ENCODE measurements at regions not wholly inside any gene's neighbourhood (a gene's known extent, or its start where the extent isn't known, plus 50 kb on each side); places are given as distances from the start of the nearest gene placed in this dataset.

DNA sequence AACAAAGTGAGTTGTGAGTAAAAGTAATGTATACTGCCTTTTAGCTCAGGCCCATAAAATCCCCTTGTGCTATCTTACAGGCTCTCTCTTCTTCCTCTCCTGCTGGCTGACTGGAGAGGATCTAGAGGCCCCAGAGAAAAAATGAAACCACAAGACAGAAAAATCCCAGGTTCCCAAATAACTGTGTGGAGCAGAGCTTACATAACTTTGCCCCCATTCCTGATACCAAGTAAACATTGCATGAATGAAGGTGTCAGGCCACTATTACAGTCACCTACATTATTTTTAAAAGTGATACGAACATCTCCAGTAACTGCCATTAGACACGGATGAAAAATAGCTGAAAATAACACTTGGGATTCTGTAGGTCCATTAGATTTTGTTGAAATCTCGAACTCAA is 386.0 kb upstream of the NR5A2 start:
- TF ChIP-seq, protein P1, sequence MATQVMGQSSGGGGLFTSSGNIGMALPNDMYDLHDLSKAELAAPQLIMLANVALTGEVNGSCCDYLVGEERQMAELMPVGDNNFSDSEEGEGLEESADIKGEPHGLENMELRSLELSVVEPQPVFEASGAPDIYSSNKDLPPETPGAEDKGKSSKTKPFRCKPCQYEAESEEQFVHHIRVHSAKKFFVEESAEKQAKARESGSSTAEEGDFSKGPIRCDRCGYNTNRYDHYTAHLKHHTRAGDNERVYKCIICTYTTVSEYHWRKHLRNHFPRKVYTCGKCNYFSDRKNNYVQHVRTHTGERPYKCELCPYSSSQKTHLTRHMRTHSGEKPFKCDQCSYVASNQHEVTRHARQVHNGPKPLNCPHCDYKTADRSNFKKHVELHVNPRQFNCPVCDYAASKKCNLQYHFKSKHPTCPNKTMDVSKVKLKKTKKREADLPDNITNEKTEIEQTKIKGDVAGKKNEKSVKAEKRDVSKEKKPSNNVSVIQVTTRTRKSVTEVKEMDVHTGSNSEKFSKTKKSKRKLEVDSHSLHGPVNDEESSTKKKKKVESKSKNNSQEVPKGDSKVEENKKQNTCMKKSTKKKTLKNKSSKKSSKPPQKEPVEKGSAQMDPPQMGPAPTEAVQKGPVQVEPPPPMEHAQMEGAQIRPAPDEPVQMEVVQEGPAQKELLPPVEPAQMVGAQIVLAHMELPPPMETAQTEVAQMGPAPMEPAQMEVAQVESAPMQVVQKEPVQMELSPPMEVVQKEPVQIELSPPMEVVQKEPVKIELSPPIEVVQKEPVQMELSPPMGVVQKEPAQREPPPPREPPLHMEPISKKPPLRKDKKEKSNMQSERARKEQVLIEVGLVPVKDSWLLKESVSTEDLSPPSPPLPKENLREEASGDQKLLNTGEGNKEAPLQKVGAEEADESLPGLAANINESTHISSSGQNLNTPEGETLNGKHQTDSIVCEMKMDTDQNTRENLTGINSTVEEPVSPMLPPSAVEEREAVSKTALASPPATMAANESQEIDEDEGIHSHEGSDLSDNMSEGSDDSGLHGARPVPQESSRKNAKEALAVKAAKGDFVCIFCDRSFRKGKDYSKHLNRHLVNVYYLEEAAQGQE (IDR thresholded peaks at IDR 0.05; ENCODE audit: insufficient read depth in 1 of 2, low read depth in 2 of 2, low read length in 2 of 2) = no peak

DNA sequence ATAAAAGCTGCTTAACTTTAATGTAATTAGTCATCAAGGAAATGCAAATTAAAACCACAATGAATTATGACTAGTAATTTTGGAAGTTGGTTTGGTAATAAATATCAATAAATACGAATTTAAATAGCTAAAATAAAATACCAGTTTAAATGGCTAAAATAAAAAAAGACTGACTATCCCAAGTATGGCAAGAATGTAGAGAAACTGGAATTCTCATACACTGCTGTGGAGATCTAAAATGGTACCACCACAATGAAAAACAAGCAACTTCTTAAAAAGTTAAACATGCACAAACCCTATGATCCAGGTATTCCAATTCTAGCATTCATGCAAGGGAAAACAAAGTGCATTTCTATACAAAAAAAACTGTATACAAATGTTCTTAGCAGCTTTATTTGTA is 382.6 kb upstream of the NR5A2 start:
- TF ChIP-seq SIN3A (IDR thresholded peaks at IDR 0.05; ENCODE audit: borderline replicate concordance, insufficient read depth, low read length) (no peak), POLR2AphosphoS5 (IDR thresholded peaks at IDR 0.05; ENCODE audit: low read depth, low read length) (no peak), TAF1 (IDR thresholded peaks at IDR 0.05; ENCODE audit: borderline replicate concordance, insufficient read depth, low read length) (no peak), FOXP2 (optimal IDR thresholded peaks at IDR 0.05; ENCODE audit: borderline replicate concordance, extremely low read depth, extremely low read length, insufficient read depth) (no peak)
- TF ChIP-seq, protein P1 (IDR thresholded peaks at IDR 0.05; ENCODE audit: insufficient read depth in 1 of 2, low read depth in 2 of 2, low read length in 2 of 2) = no peak

DNA sequence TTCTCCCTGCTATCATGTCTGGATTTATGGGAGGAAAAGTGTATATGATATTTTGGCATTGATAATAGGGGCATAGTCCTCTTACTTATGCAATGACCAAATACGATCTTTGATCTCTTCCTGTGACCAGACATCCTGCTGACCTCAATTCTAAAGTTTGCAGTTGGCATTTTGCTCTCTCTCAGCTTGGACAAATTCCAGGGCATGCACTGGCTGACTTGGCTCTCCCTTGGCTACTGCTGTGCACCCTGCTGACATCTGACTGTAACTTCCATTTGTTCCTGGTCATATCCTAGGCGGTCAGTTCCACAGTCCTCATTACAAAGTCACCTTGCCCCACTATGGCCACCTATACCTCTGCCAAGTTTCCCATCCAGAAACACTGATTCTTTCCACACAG is 380.7 kb upstream of the NR5A2 start:
- TF ChIP-seq SIN3A (IDR thresholded peaks at IDR 0.05; ENCODE audit: borderline replicate concordance, insufficient read depth, low read length) (no peak), FOXP2 (optimal IDR thresholded peaks at IDR 0.05; ENCODE audit: borderline replicate concordance, extremely low read depth, extremely low read length, insufficient read depth) (no peak), POLR2AphosphoS5 (IDR thresholded peaks at IDR 0.05; ENCODE audit: low read depth, low read length) (no peak), TAF1 (IDR thresholded peaks at IDR 0.05; ENCODE audit: borderline replicate concordance, insufficient read depth, low read length) (no peak)
- TF ChIP-seq, protein P1 (IDR thresholded peaks at IDR 0.05; ENCODE audit: insufficient read depth in 1 of 2, low read depth in 2 of 2, low read length in 2 of 2) = no peak

DNA sequence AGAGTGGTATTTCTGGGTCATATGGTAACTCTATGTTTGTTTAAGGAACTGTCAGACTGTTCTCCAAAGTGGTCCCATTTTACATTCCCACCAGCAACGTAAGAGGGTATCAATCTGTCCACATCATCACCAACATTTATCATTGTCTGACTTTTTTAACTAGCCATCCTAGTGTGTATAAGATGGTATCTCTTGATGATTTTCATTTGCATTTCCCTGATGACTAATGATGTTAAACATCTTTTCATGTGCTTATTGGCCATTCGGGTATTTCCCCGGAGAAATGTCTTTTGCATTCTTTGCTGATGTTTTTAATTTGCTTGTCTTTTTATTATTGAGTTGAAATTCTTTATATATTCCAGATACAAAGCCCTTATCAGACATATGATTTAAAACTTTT is 370.1 kb upstream of the NR5A2 start:
- TF ChIP-seq POLR2AphosphoS5 (IDR thresholded peaks at IDR 0.05; ENCODE audit: low read depth, low read length) (no peak), FOXP2 (optimal IDR thresholded peaks at IDR 0.05; ENCODE audit: borderline replicate concordance, extremely low read depth, extremely low read length, insufficient read depth) (no peak), TAF1 (IDR thresholded peaks at IDR 0.05; ENCODE audit: borderline replicate concordance, insufficient read depth, low read length) (no peak), SIN3A (IDR thresholded peaks at IDR 0.05; ENCODE audit: borderline replicate concordance, insufficient read depth, low read length) (no peak)
- TF ChIP-seq, protein P1 (IDR thresholded peaks at IDR 0.05; ENCODE audit: insufficient read depth in 1 of 2, low read depth in 2 of 2, low read length in 2 of 2) = no peak

DNA sequence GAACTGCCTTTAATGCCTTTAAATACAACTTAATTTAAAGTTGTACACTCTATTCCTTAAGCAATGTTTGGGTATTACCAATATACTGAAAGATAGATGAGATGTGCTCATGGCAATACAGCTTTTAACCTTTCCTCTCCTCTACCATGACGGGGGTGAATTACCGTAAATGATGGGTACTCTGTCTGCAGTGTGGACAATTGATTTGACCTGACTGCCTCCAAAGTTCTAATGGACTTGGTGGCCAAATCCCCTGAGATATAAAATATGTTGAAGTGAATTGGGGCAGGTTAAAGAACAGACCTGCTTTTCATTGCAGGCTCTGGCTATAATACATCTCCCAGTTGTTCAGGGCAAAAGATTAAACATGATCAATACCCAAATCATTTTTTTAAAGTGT is 367.4 kb upstream of the NR5A2 start:
- no peak for TF ChIP-seq POLR2AphosphoS5 (IDR thresholded peaks at IDR 0.05; ENCODE audit: low read depth, low read length)
- TF ChIP-seq, protein P1 (IDR thresholded peaks at IDR 0.05; ENCODE audit: insufficient read depth in 1 of 2, low read depth in 2 of 2, low read length in 2 of 2) = no peak
- TF ChIP-seq FOXP2 (optimal IDR thresholded peaks at IDR 0.05; ENCODE audit: borderline replicate concordance, extremely low read depth, extremely low read length, insufficient read depth) = no peak
- TF ChIP-seq TAF1 (IDR thresholded peaks at IDR 0.05; ENCODE audit: borderline replicate concordance, insufficient read depth, low read length) = no peak

Data from PFSK-1 (cell line).